GM12875 (cell line): ENCODE measurements at regions not wholly inside any gene's neighbourhood (a gene's known extent, or its start where the extent isn't known, plus 50 kb on each side); places are given as distances from the start of the nearest gene placed in this dataset.

Experiments
- H3K4me3 ChIP-seq: one replicate; pipeline ENCODE4 v1.5.1; 2011; ENCODE audit warnings: low read depth, low read length, control low read depth
- CTCF ChIP-seq: IDR thresholded peaks from 2 replicates; pipeline ENCODE4 v1.5.1; 2011; ENCODE audit warnings: low read depth, mild to moderate bottlenecking, control low read depth, inconsistent platforms, low read length, moderate library complexity, borderline replicate concordance; ENCODE audit not compliant: insufficient read depth

- no peak for TF ChIP-seq CTCF
- H3K4me3 ChIP-seq: no peak overlapping the region
Observed at GRCh38 chr12:93032758-93033157, 103.7 kb upstream of the EEA1 start.

DNA sequence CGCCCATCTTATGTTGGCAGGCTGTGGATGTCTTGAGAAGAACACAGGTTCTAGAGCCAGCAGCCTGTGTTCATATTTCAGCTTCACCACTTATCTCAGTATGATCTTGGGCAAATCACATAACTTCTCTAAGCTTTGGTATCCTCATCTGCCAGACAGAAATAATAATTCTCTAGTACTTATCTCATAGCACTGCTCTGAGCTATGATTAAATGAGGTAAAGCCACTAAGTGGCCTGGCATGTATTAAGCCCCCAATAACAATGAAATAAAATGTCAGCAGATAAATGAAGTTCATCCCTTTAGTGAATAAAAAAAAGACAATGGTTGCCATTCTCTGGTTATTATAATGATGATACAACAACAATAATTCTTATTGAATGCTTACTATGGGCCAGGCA lies 104.9 kb upstream of the EEA1 start:
- H3K4me3 ChIP-seq: no peak overlapping the region
- TF ChIP-seq CTCF: no peak

DNA sequence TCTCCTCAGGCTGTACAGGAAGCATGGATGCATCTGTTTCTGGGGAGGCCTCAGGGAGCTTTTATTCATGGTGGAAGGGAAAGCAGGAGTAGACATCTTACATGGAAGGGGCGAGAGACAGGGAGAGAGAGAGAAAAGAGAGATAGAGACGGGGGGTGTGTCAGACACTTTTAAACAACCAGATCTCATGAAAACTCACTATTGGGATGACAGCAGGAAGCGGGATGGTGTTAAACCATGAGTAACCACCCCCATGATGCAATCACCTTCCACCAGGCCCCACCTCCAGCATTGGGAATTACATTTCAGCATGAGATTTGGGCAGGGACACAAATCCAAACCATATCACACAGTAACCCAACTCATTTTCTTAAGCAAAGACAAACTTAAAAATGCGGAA lies 110.0 kb upstream of the EEA1 start:
- TF ChIP-seq CTCF: no peak
- no peak overlapping the region for H3K4me3 ChIP-seq

DNA sequence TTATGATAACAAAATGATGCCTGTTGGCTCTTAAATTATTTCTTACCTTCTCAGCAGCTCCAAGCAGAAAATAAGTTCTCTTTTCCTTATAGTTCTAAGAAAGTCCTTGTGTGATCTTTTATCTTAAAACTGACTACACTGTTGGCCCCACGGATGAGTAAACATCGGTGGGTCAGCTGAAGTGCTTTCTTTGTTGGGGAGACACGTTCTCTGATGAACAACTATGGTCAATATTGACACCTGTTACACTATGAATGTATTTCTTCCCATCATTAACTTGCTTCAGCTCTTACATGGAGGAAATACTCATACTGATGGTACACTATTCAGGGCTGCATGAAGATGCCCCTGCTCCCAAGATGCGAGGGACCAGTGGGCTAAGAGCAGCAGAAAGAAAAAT lies 110.8 kb upstream of the EEA1 start:
- no peak for TF ChIP-seq CTCF
- no peak overlapping the region for H3K4me3 ChIP-seq

DNA sequence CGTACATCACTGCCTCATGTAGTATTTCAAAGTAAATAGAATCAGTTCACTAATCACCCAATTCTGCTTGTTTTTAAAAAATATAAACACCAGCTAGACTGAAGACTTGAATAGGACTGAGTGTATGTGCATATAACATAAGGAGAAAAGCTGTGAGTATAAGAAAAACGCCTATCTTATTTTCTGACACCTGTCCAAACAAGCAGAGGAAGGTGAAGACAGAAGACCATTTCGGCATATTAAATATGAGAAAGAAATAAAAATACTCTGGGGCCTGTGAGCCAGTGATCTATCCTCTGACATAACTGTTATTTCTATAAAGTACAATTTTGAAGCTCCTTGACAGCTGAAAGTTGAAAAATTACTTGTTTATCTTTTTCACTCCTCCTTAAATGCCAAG lies 111.3 kb upstream of the EEA1 start:
- H3K4me3 ChIP-seq: no peak overlapping the region
- TF ChIP-seq CTCF: no peak

GRCh38 chr12:93041416-93041815 lies 112.3 kb upstream of the EEA1 start:
- no peak for TF ChIP-seq CTCF

GRCh38 chr12:93042283-93042682 lies 113.2 kb upstream of the EEA1 start:
- no peak for TF ChIP-seq CTCF
- H3K4me3 ChIP-seq: no peak overlapping the region

More at GRCh38 chr12:93041416-93041815, 112.3 kb upstream of the EEA1 start:
- no peak overlapping the region for H3K4me3 ChIP-seq
